Peyer's patch (tissue), 4 donors: ENCODE measurements at regions not wholly inside any gene's neighbourhood (a gene's known extent, or its start where the extent isn't known, plus 50 kb on each side); places are given as distances from the start of the nearest gene placed in this dataset.

Experiments
- DNase-seq, 3 donors: peaks; one replicate each; pipeline ENCODE4 v3.0.0-alpha.2; 2017 to 2019
- H3K27ac ChIP-seq, 4 donors: fragments of 200-600 bp; sonication (generic); one replicate each; pipeline ENCODE4 v1.5.1; 2016 to 2019
- H3K27me3 ChIP-seq, 2 donors: fragments of 200-600 bp; sonication (generic); one replicate each; pipeline ENCODE4 v1.5.1; 2019
- H3K36me3 ChIP-seq, 3 donors: fragments of 200-600 bp; sonication (generic); one replicate each; pipeline ENCODE4 v1.5.1; 2016 to 2019
- H3K4me1 ChIP-seq, 4 donors: fragments of 200-600 bp; sonication (generic); one replicate each; pipeline ENCODE4 v1.5.1; 2016 to 2019
- H3K4me3 ChIP-seq, 4 donors: fragments of 200-600 bp; sonication (generic); 1 replicate in 3 of 4; 2 replicates in 1 of 4; pipeline ENCODE4 v1.5.1; 2016 to 2019; ENCODE audit warnings: mild to moderate bottlenecking in 1 of 4
- H3K9me3 ChIP-seq, 4 donors: fragments of 200-600 bp; sonication (generic); one replicate each; pipeline ENCODE4 v1.5.1; 2016 to 2019; ENCODE audit warnings: mild to moderate bottlenecking in 1 of 4
- POLR2A ChIP-seq, 2 donors: fragments of 450-650 bp; IDR thresholded peaks; one replicate each; pipeline ENCODE4 v1.5.1; 2017; ENCODE audit warnings: antibody characterized with exemption in 2 of 2, mild to moderate bottlenecking in 2 of 2, moderate library complexity in 2 of 2
- TF ChIP-seq, protein P1 (sequence below), 6 experiments: fragments of 450-650 bp in 4 of 6; fragments of 200-600 bp in 2 of 6; sonication (generic) in 1 of 6; IDR thresholded peaks; one replicate each; pipeline ENCODE4 v1.5.1; 2017 to 2019; ENCODE audit warnings: antibody characterized with exemption in 6 of 6, mild to moderate bottlenecking in 3 of 6, moderate library complexity in 1 of 6

GRCh38 chr7:67505449-67505848, 508.8 kb downstream of the TYW1 start:
- no peaks in the 10 kb centered on the region for H3K36me3 ChIP-seq
- DNase-seq = no peak
- no peaks in the 10 kb centered on the region for H3K9me3 ChIP-seq
- no peaks in the 10 kb centered on the region for H3K4me1 ChIP-seq
- no peak overlapping the region for H3K27ac ChIP-seq
- H3K4me3 ChIP-seq = no peak overlapping the region
- TF ChIP-seq, protein P1, sequence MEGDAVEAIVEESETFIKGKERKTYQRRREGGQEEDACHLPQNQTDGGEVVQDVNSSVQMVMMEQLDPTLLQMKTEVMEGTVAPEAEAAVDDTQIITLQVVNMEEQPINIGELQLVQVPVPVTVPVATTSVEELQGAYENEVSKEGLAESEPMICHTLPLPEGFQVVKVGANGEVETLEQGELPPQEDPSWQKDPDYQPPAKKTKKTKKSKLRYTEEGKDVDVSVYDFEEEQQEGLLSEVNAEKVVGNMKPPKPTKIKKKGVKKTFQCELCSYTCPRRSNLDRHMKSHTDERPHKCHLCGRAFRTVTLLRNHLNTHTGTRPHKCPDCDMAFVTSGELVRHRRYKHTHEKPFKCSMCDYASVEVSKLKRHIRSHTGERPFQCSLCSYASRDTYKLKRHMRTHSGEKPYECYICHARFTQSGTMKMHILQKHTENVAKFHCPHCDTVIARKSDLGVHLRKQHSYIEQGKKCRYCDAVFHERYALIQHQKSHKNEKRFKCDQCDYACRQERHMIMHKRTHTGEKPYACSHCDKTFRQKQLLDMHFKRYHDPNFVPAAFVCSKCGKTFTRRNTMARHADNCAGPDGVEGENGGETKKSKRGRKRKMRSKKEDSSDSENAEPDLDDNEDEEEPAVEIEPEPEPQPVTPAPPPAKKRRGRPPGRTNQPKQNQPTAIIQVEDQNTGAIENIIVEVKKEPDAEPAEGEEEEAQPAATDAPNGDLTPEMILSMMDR (IDR thresholded peaks at IDR 0.05) = no peak
- TF ChIP-seq POLR2A (IDR thresholded peaks at IDR 0.05) = no peak
- H3K27me3 ChIP-seq = no peaks in the 10 kb centered on the region

- Histone ChIP-seq H3K36me3 (no peaks in the 10 kb centered on the region), H3K27me3 (no peaks in the 10 kb centered on the region), H3K4me3 (no peak overlapping the region), H3K9me3 (no peaks in the 10 kb centered on the region), H3K4me1 (no peaks in the 10 kb centered on the region), H3K27ac (no peak overlapping the region)
- TF ChIP-seq, protein P1 (IDR thresholded peaks at IDR 0.05) = no peak
- no peak for TF ChIP-seq POLR2A (IDR thresholded peaks at IDR 0.05)
- DNase-seq = no peak
These were observed 515.8 kb downstream of the TYW1 start for GRCh38 chr7:67512481-67512880.

DNA sequence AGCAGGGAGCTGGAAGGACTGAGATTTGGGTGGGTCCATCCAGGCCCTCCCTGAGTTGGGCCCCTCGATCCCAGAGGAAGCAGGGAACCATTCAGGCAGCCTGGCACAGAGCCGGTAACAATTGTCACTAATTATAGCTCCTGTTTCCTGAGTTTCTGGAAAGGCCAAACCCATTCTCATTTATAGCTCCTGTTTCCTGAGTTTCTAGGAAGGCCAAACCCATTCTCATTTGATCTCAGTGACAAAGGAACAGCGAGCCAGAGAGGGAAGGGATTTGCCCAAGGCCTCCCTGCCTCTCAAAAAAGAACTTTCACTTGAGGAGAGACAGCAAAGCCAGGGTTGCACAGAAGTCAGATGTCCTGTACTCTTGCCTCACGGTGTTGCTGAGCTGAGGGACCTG, 521.9 kb downstream of the TYW1 start:
- Histone ChIP-seq H3K36me3 (no peaks in the 10 kb centered on the region), H3K4me1 (no peaks in the 10 kb centered on the region), H3K9me3 (no peaks in the 10 kb centered on the region), H3K4me3 (no peak overlapping the region), H3K27ac (no peak overlapping the region), H3K27me3 (no peaks in the 10 kb centered on the region)
- TF ChIP-seq, protein P1 (IDR thresholded peaks at IDR 0.05) = no peak
- TF ChIP-seq POLR2A (IDR thresholded peaks at IDR 0.05) = no peak
- DNase-seq = no peak

DNA sequence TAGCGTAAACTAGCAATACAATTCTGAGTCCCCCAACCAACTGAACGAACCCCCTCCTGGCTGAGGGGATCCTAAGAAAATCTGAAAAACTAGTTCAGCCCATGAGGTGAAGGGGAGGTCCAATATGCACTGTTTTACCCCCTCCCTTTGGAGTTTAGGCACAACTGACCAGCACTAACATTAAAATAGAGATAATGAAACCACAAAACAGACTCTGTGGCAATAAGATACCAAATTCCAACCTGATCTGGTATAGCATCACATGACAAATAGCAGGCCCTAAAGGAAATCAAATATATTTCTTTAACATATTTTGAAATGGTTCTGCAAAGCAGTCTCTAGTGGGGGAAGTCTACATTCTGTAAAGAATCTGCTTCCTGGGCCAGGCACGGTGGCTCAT, 522.5 kb downstream of the TYW1 start:
- no peak for DNase-seq
- Histone ChIP-seq H3K27ac (no peak overlapping the region), H3K36me3 (no peaks in the 10 kb centered on the region), H3K4me3 (no peak overlapping the region), H3K9me3 (no peaks in the 10 kb centered on the region), H3K27me3 (no peaks in the 10 kb centered on the region), H3K4me1 (no peaks in the 10 kb centered on the region)
- TF ChIP-seq, protein P1 (IDR thresholded peaks at IDR 0.05) = no peak
- no peak for TF ChIP-seq POLR2A (IDR thresholded peaks at IDR 0.05)

DNA sequence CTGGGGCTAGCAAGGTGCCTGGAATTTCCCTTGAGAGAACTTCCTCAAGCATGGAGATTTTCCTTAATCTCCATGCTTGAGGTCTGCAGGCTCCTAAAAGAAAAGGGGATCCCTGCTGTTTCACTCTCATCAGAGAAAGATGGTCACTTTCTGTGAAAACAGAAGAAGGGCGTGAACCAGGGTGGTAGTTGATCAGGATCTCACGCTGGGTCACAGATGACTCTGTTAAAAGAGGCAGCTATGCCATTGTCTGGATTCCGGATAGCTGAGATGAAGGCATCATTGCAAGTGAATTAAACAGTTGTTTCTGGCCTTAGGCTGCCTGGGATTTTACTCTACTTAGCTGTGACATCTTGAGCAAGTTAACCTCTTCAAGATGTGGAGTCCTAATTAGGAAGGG, 525.9 kb downstream of the TYW1 start:
- Histone ChIP-seq H3K27me3 (no peaks in the 10 kb centered on the region), H3K36me3 (no peaks in the 10 kb centered on the region), H3K4me3 (no peak overlapping the region), H3K9me3 (no peaks in the 10 kb centered on the region), H3K27ac (no peak overlapping the region), H3K4me1 (no peaks in the 10 kb centered on the region)
- TF ChIP-seq, protein P1 (IDR thresholded peaks at IDR 0.05) = no peak
- TF ChIP-seq POLR2A (IDR thresholded peaks at IDR 0.05) = no peak
- DNase-seq = no peak

DNA sequence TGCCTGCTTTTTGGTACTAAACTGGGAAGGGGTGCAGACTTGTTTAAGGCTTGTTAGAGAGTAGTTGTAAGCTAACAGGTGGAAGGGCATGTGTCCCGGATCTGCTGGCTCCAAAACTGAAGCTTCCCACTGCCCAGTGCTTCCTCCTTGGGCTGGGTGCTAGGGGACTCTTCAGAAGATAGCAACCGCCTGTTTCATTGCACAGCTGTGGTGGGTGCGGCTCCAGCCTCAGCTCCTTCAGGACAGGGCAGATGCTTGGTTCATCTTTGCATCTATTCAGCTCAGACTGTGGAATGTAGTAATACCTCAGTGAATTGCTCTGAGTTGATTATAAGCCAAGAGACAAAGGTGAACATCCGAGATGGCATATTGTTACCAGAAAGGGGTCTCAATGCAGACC, 527.1 kb downstream of the TYW1 start:
- DNase-seq = no peak

More for the DNA sequence above, 527.1 kb downstream of the TYW1 start:
- H3K27ac ChIP-seq = no peak overlapping the region
- no peak for TF ChIP-seq POLR2A (IDR thresholded peaks at IDR 0.05)
- TF ChIP-seq, protein P1 (IDR thresholded peaks at IDR 0.05) = no peak
- no peak overlapping the region for H3K4me3 ChIP-seq
- H3K27me3 ChIP-seq = no peaks in the 10 kb centered on the region
- H3K36me3 ChIP-seq = no peaks in the 10 kb centered on the region
- H3K9me3 ChIP-seq = no peaks in the 10 kb centered on the region
- no peaks in the 10 kb centered on the region for H3K4me1 ChIP-seq
